Keratinocyte (primary cell): ENCODE measurements at regions not wholly inside any gene's neighbourhood (a gene's known extent, or its start where the extent isn't known, plus 50 kb on each side); places are given as distances from the start of the nearest gene placed in this dataset.

Source experiments
- DNase-seq: peaks from one replicate; pipeline ENCODE4 v3.0.0-alpha.2; 2011; ENCODE audit warnings: low read depth, missing footprints, low spot score
- FAIRE-seq: peaks from 2 replicates; lab custom pipeline; 2011; peaks lifted over from hg19 to GRCh38; lab: Jason Lieb, UNC
- H2AFZ ChIP-seq: 2 replicates; pipeline ENCODE4 v1.6.0; 2012; ENCODE audit warnings: low read length, control low read depth, inconsistent platforms; ENCODE audit not compliant: control insufficient read depth
- H3K27ac ChIP-seq: 2 replicates; pipeline ENCODE4 v1.5.1; 2011; ENCODE audit warnings: low read length; ENCODE audit not compliant: control insufficient read depth, insufficient read depth
- H3K27me3 ChIP-seq: 3 replicates; pipeline ENCODE4 v1.6.0; 2011; ENCODE audit warnings: low read length; ENCODE audit not compliant: control insufficient read depth, insufficient read depth; ENCODE audit errors: extremely low read depth
- H3K36me3 ChIP-seq, 2 experiments: 2 replicates in 1 of 2; 3 replicates in 1 of 2; pipeline ENCODE4 v1.5.1; 2011; ENCODE audit warnings: low read length in 2 of 2, mild to moderate bottlenecking in 1 of 2; ENCODE audit not compliant: control insufficient read depth in 2 of 2, insufficient read depth in 2 of 2; ENCODE audit errors: extremely low read depth in 1 of 2
- H3K4me1 ChIP-seq: 3 replicates; pipeline ENCODE4 v1.5.1; 2011; ENCODE audit warnings: low read length; ENCODE audit not compliant: control insufficient read depth, insufficient read depth; ENCODE audit errors: extremely low read depth
- H3K4me2 ChIP-seq: 3 replicates; pipeline ENCODE4 v1.6.0; 2011; ENCODE audit warnings: low read depth, low read length; ENCODE audit not compliant: control insufficient read depth, insufficient read depth; ENCODE audit errors: extremely low read depth
- H3K4me3 ChIP-seq, 3 experiments: fragments of 200-600 bp in 1 of 3; sonication (generic) in 1 of 3; 2 replicates in 2 of 3; 3 replicates in 1 of 3; pipeline ENCODE4 v1.5.1; 2011 to 2016; ENCODE audit warnings: low read length in 3 of 3, mild to moderate bottlenecking in 3 of 3, control low read depth in 2 of 3, inconsistent platforms in 1 of 3, low read depth in 1 of 3, mixed read lengths in 1 of 3, mixed run types in 1 of 3, moderate library complexity in 1 of 3; ENCODE audit not compliant: control insufficient read depth in 2 of 3, insufficient read depth in 2 of 3; ENCODE audit errors: extremely low read depth in 1 of 3
- H3K79me2 ChIP-seq: 2 replicates; pipeline ENCODE4 v1.6.0; 2012; ENCODE audit warnings: low read length; ENCODE audit not compliant: control insufficient read depth, insufficient read depth
- H3K9ac ChIP-seq: 3 replicates; pipeline ENCODE4 v1.6.0; 2011; ENCODE audit warnings: low read length; ENCODE audit not compliant: control insufficient read depth, insufficient read depth; ENCODE audit errors: extremely low read depth
- H3K9me1 ChIP-seq: 3 replicates; pipeline ENCODE4 v1.6.0; 2011; ENCODE audit warnings: low read length; ENCODE audit not compliant: control insufficient read depth, insufficient read depth; ENCODE audit errors: extremely low read depth
- H3K9me3 ChIP-seq: 2 replicates; pipeline ENCODE4 v1.5.1; 2012; ENCODE audit warnings: low read depth, low read length; ENCODE audit not compliant: control insufficient read depth
- H4K20me1 ChIP-seq: 3 replicates; pipeline ENCODE4 v1.6.0; 2011; ENCODE audit warnings: low read length; ENCODE audit not compliant: control insufficient read depth, insufficient read depth; ENCODE audit errors: extremely low read depth
- EZH2 ChIP-seq: IDR thresholded peaks from one replicate; pipeline ENCODE4 v1.6.1; 2012; ENCODE audit warnings: inconsistent platforms, mild to moderate bottlenecking, low read length, moderate library complexity
- dilution Hi-C: fragments of 300-500 bp; cut with MboI; formaldehyde crosslinking; loops from one replicate; pipeline ENCODE4 v1.7.0; 2020; ENCODE audit warnings: low sequenced_read_pairs; ENCODE audit not compliant: extremely low pct_ligation_motif_present
- TF ChIP-seq, protein P1 (sequence below), 3 experiments: IDR thresholded peaks in 1 of 3; conservative IDR thresholded peaks in 1 of 3; optimal IDR thresholded peaks in 1 of 3; 2 replicates in 2 of 3; 3 replicates in 1 of 3; pipeline versions ENCODE3 to v1.5.1; 2011; ENCODE audit warnings: low read length in 3 of 3, mild to moderate bottlenecking in 3 of 3, moderate library complexity in 2 of 3, control low read depth in 1 of 3, inconsistent platforms in 1 of 3; ENCODE audit not compliant: insufficient read depth in 2 of 3; ENCODE audit errors: extremely low read depth in 1 of 3

- dilution Hi-C loops, result no loop called here
- H3K27me3 ChIP-seq, result no peaks in the 10 kb centered on the region
- no peak overlapping the region for H3K27ac ChIP-seq
- H4K20me1 ChIP-seq, result no peaks in the 10 kb centered on the region
- no peak overlapping the region for H3K4me3 ChIP-seq
- FAIRE-seq, result peak; percentile 58
- no peaks in the 10 kb centered on the region for H3K9me1 ChIP-seq
- TF ChIP-seq, protein P1, sequence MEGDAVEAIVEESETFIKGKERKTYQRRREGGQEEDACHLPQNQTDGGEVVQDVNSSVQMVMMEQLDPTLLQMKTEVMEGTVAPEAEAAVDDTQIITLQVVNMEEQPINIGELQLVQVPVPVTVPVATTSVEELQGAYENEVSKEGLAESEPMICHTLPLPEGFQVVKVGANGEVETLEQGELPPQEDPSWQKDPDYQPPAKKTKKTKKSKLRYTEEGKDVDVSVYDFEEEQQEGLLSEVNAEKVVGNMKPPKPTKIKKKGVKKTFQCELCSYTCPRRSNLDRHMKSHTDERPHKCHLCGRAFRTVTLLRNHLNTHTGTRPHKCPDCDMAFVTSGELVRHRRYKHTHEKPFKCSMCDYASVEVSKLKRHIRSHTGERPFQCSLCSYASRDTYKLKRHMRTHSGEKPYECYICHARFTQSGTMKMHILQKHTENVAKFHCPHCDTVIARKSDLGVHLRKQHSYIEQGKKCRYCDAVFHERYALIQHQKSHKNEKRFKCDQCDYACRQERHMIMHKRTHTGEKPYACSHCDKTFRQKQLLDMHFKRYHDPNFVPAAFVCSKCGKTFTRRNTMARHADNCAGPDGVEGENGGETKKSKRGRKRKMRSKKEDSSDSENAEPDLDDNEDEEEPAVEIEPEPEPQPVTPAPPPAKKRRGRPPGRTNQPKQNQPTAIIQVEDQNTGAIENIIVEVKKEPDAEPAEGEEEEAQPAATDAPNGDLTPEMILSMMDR (optimal IDR thresholded peaks at IDR 0.05 in 1 of 3, IDR thresholded peaks at IDR 0.05 in 1 of 3, conservative IDR thresholded peaks at IDR 0.05 in 1 of 3; ENCODE audit: extremely low read depth in 1 of 3, insufficient read depth in 2 of 3, low read length in 3 of 3), result no peak
- TF ChIP-seq EZH2, result no peak
- DNase-seq, result no peak
- H3K4me1 ChIP-seq, result peaks cover 30% of the 10 kb centered on the region
- no peak overlapping the region for H2AFZ ChIP-seq
- no peak overlapping the region for H3K4me2 ChIP-seq
- H3K79me2 ChIP-seq, result no peaks in the 10 kb centered on the region
- no peak overlapping the region for H3K9ac ChIP-seq
- H3K36me3 ChIP-seq, result no peaks in the 10 kb centered on the region
- no peaks in the 10 kb centered on the region for H3K9me3 ChIP-seq
Measured at GRCh38 chr5:82419559-82420332, 141.6 kb upstream of the RPS23 start.

DNA sequence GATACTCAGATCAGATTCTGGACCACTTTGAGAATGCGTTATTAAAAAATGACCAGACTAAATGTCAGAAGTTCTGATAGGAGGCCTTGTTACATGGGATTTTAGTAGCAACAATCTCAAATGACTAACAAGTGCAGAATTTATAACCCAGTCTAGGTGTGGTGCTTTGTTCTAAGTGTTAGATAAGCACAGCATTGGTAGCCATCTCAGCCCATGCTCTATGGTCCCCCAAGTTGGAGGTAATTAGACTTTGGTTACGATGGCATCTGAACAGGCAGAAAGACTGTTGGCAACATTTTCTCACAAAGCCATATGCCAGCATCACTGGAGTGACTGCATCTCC, 140.4 kb upstream of the RPS23 start:
- Histone ChIP-seq H3K27me3 (no peaks in the 10 kb centered on the region), H3K9me1 (no peaks in the 10 kb centered on the region)

More for the DNA sequence above, 140.4 kb upstream of the RPS23 start:
- no peak for FAIRE-seq
- Histone ChIP-seq H3K9ac (no peak overlapping the region), H4K20me1 (no peaks in the 10 kb centered on the region), H3K9me3 (no peaks in the 10 kb centered on the region), H3K4me3 (no peak overlapping the region), H2AFZ (no peak overlapping the region), H3K36me3 (no peaks in the 10 kb centered on the region), H3K4me1 (peaks cover 37% of the 10 kb centered on the region), H3K79me2 (no peaks in the 10 kb centered on the region), H3K27ac (no peak overlapping the region), H3K4me2 (no peak overlapping the region)
- DNase-seq, result no peak
- dilution Hi-C loops, result no loop called here
- TF ChIP-seq, protein P1 (optimal IDR thresholded peaks at IDR 0.05 in 1 of 3, IDR thresholded peaks at IDR 0.05 in 1 of 3, conservative IDR thresholded peaks at IDR 0.05 in 1 of 3; ENCODE audit: extremely low read depth in 1 of 3, insufficient read depth in 2 of 3, low read length in 3 of 3), result no peak
- TF ChIP-seq EZH2, result no peak
